ENCODE measurements at regions not wholly inside any gene's neighbourhood (a gene's known extent, or its start where the extent isn't known, plus 50 kb on each side); places are given as distances from the start of the nearest gene placed in this dataset.

DNA sequence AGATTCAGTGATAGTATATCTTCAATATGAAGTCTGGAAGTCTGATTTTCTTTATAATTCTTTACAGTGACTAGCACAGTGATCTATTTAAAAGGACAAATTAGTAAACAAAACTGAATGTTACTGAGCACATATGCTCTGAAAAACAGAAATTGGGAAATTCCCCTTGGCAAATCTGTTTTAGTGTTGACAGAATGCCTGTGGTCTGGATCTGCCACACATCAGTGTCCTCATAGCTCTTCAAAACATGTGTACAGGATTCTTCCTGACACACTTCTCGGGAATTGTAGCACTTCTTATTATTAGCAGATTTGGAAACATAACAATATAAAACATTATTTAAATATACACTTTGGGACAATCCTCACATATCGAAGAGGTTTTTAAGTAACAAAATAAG, 354.3 kb downstream of the COL12A1 start:
- TF ChIP-seq, protein P1, sequence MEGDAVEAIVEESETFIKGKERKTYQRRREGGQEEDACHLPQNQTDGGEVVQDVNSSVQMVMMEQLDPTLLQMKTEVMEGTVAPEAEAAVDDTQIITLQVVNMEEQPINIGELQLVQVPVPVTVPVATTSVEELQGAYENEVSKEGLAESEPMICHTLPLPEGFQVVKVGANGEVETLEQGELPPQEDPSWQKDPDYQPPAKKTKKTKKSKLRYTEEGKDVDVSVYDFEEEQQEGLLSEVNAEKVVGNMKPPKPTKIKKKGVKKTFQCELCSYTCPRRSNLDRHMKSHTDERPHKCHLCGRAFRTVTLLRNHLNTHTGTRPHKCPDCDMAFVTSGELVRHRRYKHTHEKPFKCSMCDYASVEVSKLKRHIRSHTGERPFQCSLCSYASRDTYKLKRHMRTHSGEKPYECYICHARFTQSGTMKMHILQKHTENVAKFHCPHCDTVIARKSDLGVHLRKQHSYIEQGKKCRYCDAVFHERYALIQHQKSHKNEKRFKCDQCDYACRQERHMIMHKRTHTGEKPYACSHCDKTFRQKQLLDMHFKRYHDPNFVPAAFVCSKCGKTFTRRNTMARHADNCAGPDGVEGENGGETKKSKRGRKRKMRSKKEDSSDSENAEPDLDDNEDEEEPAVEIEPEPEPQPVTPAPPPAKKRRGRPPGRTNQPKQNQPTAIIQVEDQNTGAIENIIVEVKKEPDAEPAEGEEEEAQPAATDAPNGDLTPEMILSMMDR (IDR thresholded peaks at IDR 0.05) = no peak
- TF ChIP-seq EZH2 (IDR thresholded peaks at IDR 0.05; ENCODE audit: borderline replicate concordance, insufficient read depth, low read depth, low read length, poor library complexity, severe bottlenecking) = no peak
